ENCODE measurements at regions not wholly inside any gene's neighbourhood (a gene's known extent, or its start where the extent isn't known, plus 50 kb on each side); places are given as distances from the start of the nearest gene placed in this dataset.

GRCh38 chr2:78353168-78353567, 672.3 kb upstream of the REG3G start:
- TF ChIP-seq CTCF (IDR thresholded peaks at IDR 0.05) = no peak
- TF ChIP-seq POLR2A (IDR thresholded peaks at IDR 0.05) = no peak
